ENCODE measurements at regions not wholly inside any gene's neighbourhood (a gene's known extent, or its start where the extent isn't known, plus 50 kb on each side); places are given as distances from the start of the nearest gene placed in this dataset.

DNA sequence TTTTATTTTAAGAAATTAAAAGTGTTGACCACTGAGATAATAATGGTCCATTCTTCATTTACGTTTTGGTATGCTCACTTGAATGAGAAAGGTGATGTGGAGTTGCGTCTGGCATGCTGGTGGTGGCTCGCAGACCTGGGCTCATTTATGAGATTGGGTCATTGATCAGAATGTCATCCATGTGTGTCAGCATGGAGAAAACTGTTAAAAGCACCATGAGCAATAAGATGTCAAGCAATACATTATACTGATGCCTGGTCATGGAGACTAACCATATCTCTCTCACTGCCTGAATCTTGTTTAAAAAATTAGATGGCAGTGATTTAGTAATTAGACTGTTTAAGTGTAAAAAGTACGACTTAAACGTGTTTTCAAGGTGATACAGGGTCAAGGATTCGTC lies 503.4 kb upstream of the SEMA6D start:
- TF ChIP-seq, protein P1, sequence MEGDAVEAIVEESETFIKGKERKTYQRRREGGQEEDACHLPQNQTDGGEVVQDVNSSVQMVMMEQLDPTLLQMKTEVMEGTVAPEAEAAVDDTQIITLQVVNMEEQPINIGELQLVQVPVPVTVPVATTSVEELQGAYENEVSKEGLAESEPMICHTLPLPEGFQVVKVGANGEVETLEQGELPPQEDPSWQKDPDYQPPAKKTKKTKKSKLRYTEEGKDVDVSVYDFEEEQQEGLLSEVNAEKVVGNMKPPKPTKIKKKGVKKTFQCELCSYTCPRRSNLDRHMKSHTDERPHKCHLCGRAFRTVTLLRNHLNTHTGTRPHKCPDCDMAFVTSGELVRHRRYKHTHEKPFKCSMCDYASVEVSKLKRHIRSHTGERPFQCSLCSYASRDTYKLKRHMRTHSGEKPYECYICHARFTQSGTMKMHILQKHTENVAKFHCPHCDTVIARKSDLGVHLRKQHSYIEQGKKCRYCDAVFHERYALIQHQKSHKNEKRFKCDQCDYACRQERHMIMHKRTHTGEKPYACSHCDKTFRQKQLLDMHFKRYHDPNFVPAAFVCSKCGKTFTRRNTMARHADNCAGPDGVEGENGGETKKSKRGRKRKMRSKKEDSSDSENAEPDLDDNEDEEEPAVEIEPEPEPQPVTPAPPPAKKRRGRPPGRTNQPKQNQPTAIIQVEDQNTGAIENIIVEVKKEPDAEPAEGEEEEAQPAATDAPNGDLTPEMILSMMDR (IDR thresholded peaks at IDR 0.05) = no peak
- TF ChIP-seq POLR2A (IDR thresholded peaks at IDR 0.05) (no peak), EP300 (IDR thresholded peaks at IDR 0.05) (no peak)
